ENCODE measurements at regions not wholly inside any gene's neighbourhood (a gene's known extent, or its start where the extent isn't known, plus 50 kb on each side); places are given as distances from the start of the nearest gene placed in this dataset.

GRCh38 chr6:47371139-47371869, 61.6 kb upstream of the TNFRSF21 start:
- TF ChIP-seq HDGF (IDR thresholded peaks at IDR 0.05; ENCODE audit: borderline replicate concordance) (no peak), FOXM1 (IDR thresholded peaks at IDR 0.05; ENCODE audit: borderline replicate concordance) (no peak), SP1 (IDR thresholded peaks at IDR 0.05) (no peak), FOXA1 (IDR thresholded peaks at IDR 0.05) (no peak), SUZ12 (IDR thresholded peaks at IDR 0.05) (no peak), FOXK2 (IDR thresholded peaks at IDR 0.05) (no peak), TARDBP (IDR thresholded peaks at IDR 0.05) (no peak), ELF4 (IDR thresholded peaks at IDR 0.05) (no peak), PKNOX1 (IDR thresholded peaks at IDR 0.05) (no peak)

Measured in HEK293T (cell line).